HepG2 (cell line): ENCODE measurements at regions not wholly inside any gene's neighbourhood (a gene's known extent, or its start where the extent isn't known, plus 50 kb on each side); places are given as distances from the start of the nearest gene placed in this dataset.

Experiments
- EZH2 ChIP-seq: conservative IDR thresholded peaks from 2 replicates; pipeline ENCODE4 v1.6.1; 2012; ENCODE audit warnings: mild to moderate bottlenecking, low read depth, low read length, moderate library complexity
- ZSCAN29 ChIP-seq: sonication (generic); formaldehyde crosslinking; conservative IDR thresholded peaks from 2 replicates; pipeline ENCODE4 v1.4.0; 2020; ENCODE audit warnings: mild to moderate bottlenecking, missing genetic modification reagents

DNA sequence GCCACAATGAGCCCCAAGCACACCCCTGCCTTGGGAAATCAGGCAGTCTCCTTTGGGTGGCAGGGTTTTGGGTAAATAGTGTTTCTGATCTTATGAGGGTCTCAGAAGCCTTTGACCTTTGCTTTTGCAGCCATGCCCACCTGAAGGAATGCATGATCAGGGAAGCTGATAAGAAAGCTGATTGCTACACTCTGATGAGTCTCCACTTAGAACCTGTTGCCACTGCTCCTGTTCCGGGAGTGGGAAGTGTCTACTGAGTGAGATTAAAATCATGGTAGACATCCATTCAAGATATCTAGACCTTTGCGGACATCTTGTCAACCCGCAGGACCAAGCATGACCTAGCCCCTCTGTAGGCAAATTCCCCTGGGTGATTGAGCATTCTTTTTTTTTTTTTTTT is 282.6 kb downstream of the SKIDA1 start:
- no peak for TF ChIP-seq ZSCAN29 (CRISPR knock-in tag)
- TF ChIP-seq EZH2: no peak
